HG02973 (cell line): ENCODE measurements at regions not wholly inside any gene's neighbourhood (a gene's known extent, or its start where the extent isn't known, plus 50 kb on each side); places are given as distances from the start of the nearest gene placed in this dataset.
"Not testable (repeated sequence)": the region's sequence is repeated elsewhere in the genome, so short reads cannot be mapped to it uniquely, and the experiment has no call there.

ENCODE experiments used
- ATAC-seq: cut with Tn5 transposase; IDR thresholded peaks from one replicate; pipeline ENCODE4 v1.9.1; 2021; ENCODE audit warnings: moderate library complexity; ENCODE audit not compliant: unreplicated experiment

- ATAC-seq: no peak
These were observed 163.2 kb upstream of the LMCD1 start for GRCh38 chr3:8338424-8338823.

GRCh38 chr3:8341821-8342247 lies 159.8 kb upstream of the LMCD1 start:
- ATAC-seq: no peak

- no peak for ATAC-seq
These were observed 158.6 kb upstream of the LMCD1 start for GRCh38 chr3:8343058-8343457.

GRCh38 chr3:8345398-8345797 lies 156.2 kb upstream of the LMCD1 start:
- no peak for ATAC-seq

GRCh38 chr3:8348076-8348475 lies 153.5 kb upstream of the LMCD1 start:
- ATAC-seq: no peak

- no peak for ATAC-seq
These were observed 149.1 kb upstream of the LMCD1 start for GRCh38 chr3:8352475-8352874.

- no peak for ATAC-seq
These were observed 148.3 kb upstream of the LMCD1 start for GRCh38 chr3:8353364-8353763.

- no peak for ATAC-seq
These were observed 146.3 kb upstream of the LMCD1 start for GRCh38 chr3:8355346-8355745.

GRCh38 chr3:8356066-8356465 lies 145.6 kb upstream of the LMCD1 start:
- not testable (repeated sequence) for ATAC-seq

- ATAC-seq: no peak
These were observed 143.8 kb upstream of the LMCD1 start for GRCh38 chr3:8357859-8358258.

- ATAC-seq: no peak
These were observed 142.5 kb upstream of the LMCD1 start for GRCh38 chr3:8359133-8359532.

GRCh38 chr3:8363200-8363599 lies 138.4 kb upstream of the LMCD1 start:
- no peak for ATAC-seq

GRCh38 chr3:8365541-8365940 lies 136.1 kb upstream of the LMCD1 start:
- ATAC-seq: no peak

GRCh38 chr3:8366219-8366810 lies 135.3 kb upstream of the LMCD1 start:
- no peak for ATAC-seq

- ATAC-seq: no peak
These were observed 133.0 kb upstream of the LMCD1 start for GRCh38 chr3:8368598-8368997.

- no peak for ATAC-seq
These were observed 132.0 kb upstream of the LMCD1 start for GRCh38 chr3:8369638-8370037.

- ATAC-seq: no peak
These were observed 130.5 kb upstream of the LMCD1 start for GRCh38 chr3:8371085-8371551.

GRCh38 chr3:8371960-8372463 lies 129.6 kb upstream of the LMCD1 start:
- ATAC-seq: no peak

GRCh38 chr3:8380904-8381704 lies 120.5 kb upstream of the LMCD1 start:
- no peak for ATAC-seq

GRCh38 chr3:8385848-8386620 lies 115.6 kb upstream of the LMCD1 start:
- ATAC-seq: no peak

- ATAC-seq: no peak
These were observed 114.1 kb upstream of the LMCD1 start for GRCh38 chr3:8387571-8387970.

- ATAC-seq: no peak
These were observed 101.9 kb upstream of the LMCD1 start for GRCh38 chr3:8399686-8400085.
